ENCODE measurements at regions not wholly inside any gene's neighbourhood (a gene's known extent, or its start where the extent isn't known, plus 50 kb on each side); places are given as distances from the start of the nearest gene placed in this dataset.

- TF ChIP-seq, protein P1, sequence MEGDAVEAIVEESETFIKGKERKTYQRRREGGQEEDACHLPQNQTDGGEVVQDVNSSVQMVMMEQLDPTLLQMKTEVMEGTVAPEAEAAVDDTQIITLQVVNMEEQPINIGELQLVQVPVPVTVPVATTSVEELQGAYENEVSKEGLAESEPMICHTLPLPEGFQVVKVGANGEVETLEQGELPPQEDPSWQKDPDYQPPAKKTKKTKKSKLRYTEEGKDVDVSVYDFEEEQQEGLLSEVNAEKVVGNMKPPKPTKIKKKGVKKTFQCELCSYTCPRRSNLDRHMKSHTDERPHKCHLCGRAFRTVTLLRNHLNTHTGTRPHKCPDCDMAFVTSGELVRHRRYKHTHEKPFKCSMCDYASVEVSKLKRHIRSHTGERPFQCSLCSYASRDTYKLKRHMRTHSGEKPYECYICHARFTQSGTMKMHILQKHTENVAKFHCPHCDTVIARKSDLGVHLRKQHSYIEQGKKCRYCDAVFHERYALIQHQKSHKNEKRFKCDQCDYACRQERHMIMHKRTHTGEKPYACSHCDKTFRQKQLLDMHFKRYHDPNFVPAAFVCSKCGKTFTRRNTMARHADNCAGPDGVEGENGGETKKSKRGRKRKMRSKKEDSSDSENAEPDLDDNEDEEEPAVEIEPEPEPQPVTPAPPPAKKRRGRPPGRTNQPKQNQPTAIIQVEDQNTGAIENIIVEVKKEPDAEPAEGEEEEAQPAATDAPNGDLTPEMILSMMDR (IDR thresholded peaks at IDR 0.05) = no peak
- peak in 1 of 2 donors; percentile 17 for TF ChIP-seq POLR2A (IDR thresholded peaks at IDR 0.05)
Measured at GRCh38 chr17:77391668-77392375, 251.1 kb downstream of the SEC14L1 start.
